HepG2 (cell line): ENCODE measurements at regions not wholly inside any gene's neighbourhood (a gene's known extent, or its start where the extent isn't known, plus 50 kb on each side); places are given as distances from the start of the nearest gene placed in this dataset.

Experiments used
- ATAC-seq: fragments of 200-7000 bp; cut with Tn5 transposase; 3 replicates; pipeline ENCODE4 v1.9.1; 2020; ENCODE audit warnings: mild to moderate bottlenecking, moderate library complexity
- BruUV-seq: library from RNA; stranded (reverse); fragments of 400-500 nt; replicated peaks from 2 replicates; lab custom pipeline; 2021; lab: Mats Ljungman, UMichigan
- CTCF ChIA-PET: fragments of 300-600 bp; formaldehyde crosslinking; extraction: SDS; loops from one replicate; lab custom pipeline; 2021; ENCODE audit warnings: low total read pairs, inconsistent platforms, low intra/inter-chr PET ratio; lab: Yijun Ruan, JAX
- POLR2A ChIA-PET: fragments of 350-600 bp; sonication (Branson Sonifier 250); formaldehyde crosslinking; loops from one replicate; lab custom pipeline; 2020; ENCODE audit warnings: antibody characterized with exemption, inconsistent platforms; lab: Yijun Ruan, JAX
- DNase-seq: peaks from one replicate; pipeline ENCODE4 v3.0.0-alpha.2; 2015; ENCODE audit warnings: low spot score
- FAIRE-seq: peaks from 3 replicates; lab custom pipeline; 2011; peaks lifted over from hg19 to GRCh38; lab: Jason Lieb, UNC
- H2AFZ ChIP-seq: one replicate; pipeline ENCODE4 v1.6.1; 2011; ENCODE audit warnings: low read length, inconsistent platforms
- H3K27ac ChIP-seq: fragments of 300-600 bp; 3 replicates; pipeline ENCODE4 v1.8.0; 2011; ENCODE audit warnings: mixed run types, mild to moderate bottlenecking, mixed read lengths, low read length, inconsistent platforms; ENCODE audit not compliant: insufficient read depth; ENCODE audit errors: extremely low read length
- H3K27me3 ChIP-seq, 2 experiments: fragments of 200-600 bp in 1 of 2; 2 replicates in 1 of 2; 3 replicates in 1 of 2; pipeline versions ENCODE4 v1.6.0 to v1.8.0; 2011; ENCODE audit warnings: low read length in 2 of 2, mild to moderate bottlenecking in 2 of 2, moderate library complexity in 2 of 2, inconsistent platforms in 1 of 2; ENCODE audit not compliant: insufficient read depth in 2 of 2, control insufficient read depth in 1 of 2
- H3K36me3 ChIP-seq, 2 experiments: fragments of 200-600 bp in 1 of 2; replicated peaks in 1 of 2; 2 replicates in 1 of 2; 3 replicates in 1 of 2; pipeline versions ENCODE4 v1.5.1 to v1.8.0; 2011; ENCODE audit warnings: low read length in 2 of 2, inconsistent platforms in 1 of 2; ENCODE audit not compliant: insufficient read depth in 2 of 2, control insufficient read depth in 1 of 2
- H3K4me1 ChIP-seq: 2 replicates; pipeline ENCODE4 v1.5.1; 2012; ENCODE audit warnings: low read length, inconsistent platforms; ENCODE audit not compliant: insufficient read depth
- H3K4me2 ChIP-seq: 2 replicates; pipeline ENCODE4 v1.6.0; 2011; ENCODE audit warnings: low read depth, low read length, inconsistent platforms
- H3K4me3 ChIP-seq, 3 experiments: fragments of 200-600 bp in 1 of 3; sonication (generic), shearing (Covaris generic) in 1 of 3; replicated peaks in 1 of 3; 2 replicates each; pipeline ENCODE4 v1.5.1; 2011 to 2016; ENCODE audit warnings: low read length in 3 of 3, inconsistent platforms in 2 of 3, low read depth in 2 of 3, mild to moderate bottlenecking in 2 of 3, control low read depth in 1 of 3, mixed read lengths in 1 of 3; ENCODE audit not compliant: insufficient read depth in 1 of 3
- H3K79me2 ChIP-seq: one replicate; pipeline ENCODE4 v1.6.1; 2011; ENCODE audit warnings: low read length, inconsistent platforms; ENCODE audit not compliant: insufficient read depth
- H3K9ac ChIP-seq: 2 replicates; pipeline ENCODE4 v1.6.0; 2011; ENCODE audit warnings: mild to moderate bottlenecking, low read depth, low read length, inconsistent platforms; ENCODE audit not compliant: insufficient read depth
- H3K9me3 ChIP-seq: 2 replicates; pipeline ENCODE4 v1.5.1; 2012; ENCODE audit warnings: mild to moderate bottlenecking, low read length
- H4K20me1 ChIP-seq: 2 replicates; pipeline ENCODE4 v1.6.0; 2011; ENCODE audit warnings: inconsistent platforms, mild to moderate bottlenecking, low read length, moderate library complexity; ENCODE audit not compliant: insufficient read depth
- ATF7 ChIP-seq, 2 experiments: fragments of 450-650 bp in 1 of 2; sonication (generic) in 1 of 2; formaldehyde crosslinking in 1 of 2; IDR thresholded peaks; 2 replicates each; pipeline versions ENCODE4 v1.4.0 to v1.6.1; 2016 to 2020; ENCODE audit warnings: antibody characterized with exemption in 1 of 2, mild to moderate bottlenecking in 1 of 2, missing genetic modification reagents in 1 of 2
- DNMT1 ChIP-seq: sonication (generic); formaldehyde crosslinking; IDR thresholded peaks from 2 replicates; pipeline ENCODE4 v1.5.1; 2020; ENCODE audit warnings: mild to moderate bottlenecking, missing genetic modification reagents
- KLF12 ChIP-seq: sonication (generic); formaldehyde crosslinking; IDR thresholded peaks from 2 replicates; pipeline ENCODE4 v1.4.0; 2020; ENCODE audit warnings: missing genetic modification reagents, borderline replicate concordance
- KMT2A ChIP-seq: sonication (generic); formaldehyde crosslinking; IDR thresholded peaks from 2 replicates; pipeline ENCODE4 v1.4.0; 2020; ENCODE audit warnings: missing genetic modification reagents
- MEIS1 ChIP-seq: sonication (generic); formaldehyde crosslinking; IDR thresholded peaks from 2 replicates; pipeline ENCODE4 v1.9.0; 2021; ENCODE audit warnings: mild to moderate bottlenecking, missing genetic modification reagents, moderate library complexity, borderline replicate concordance
- NFKB2 ChIP-seq: sonication (generic); formaldehyde crosslinking; IDR thresholded peaks from 2 replicates; pipeline ENCODE4 v1.4.0; 2020; ENCODE audit warnings: missing genetic modification reagents, borderline replicate concordance
- POLR2AphosphoS5 ChIP-seq: IDR thresholded peaks from 2 replicates; pipeline ENCODE4 v1.6.1; 2012; ENCODE audit warnings: low read depth, low read length
- RBM39 ChIP-seq: fragments of 200-400 bp; formaldehyde crosslinking; IDR thresholded peaks from one replicate; pipeline ENCODE4 v1.6.1; 2018; ENCODE audit warnings: antibody characterized with exemption, mild to moderate bottlenecking, low read depth, low read length; ENCODE audit not compliant: poor library complexity, severe bottlenecking
- RNF2 ChIP-seq: fragments of 450-650 bp; conservative IDR thresholded peaks from 2 replicates; pipeline ENCODE4 v1.6.1; 2016; ENCODE audit warnings: low read depth
- THAP11 ChIP-seq: IDR thresholded peaks from 2 replicates; pipeline ENCODE4 v1.6.1; 2016; ENCODE audit warnings: missing biosample characterization, missing genetic modification reagents
- ZFP37 ChIP-seq: sonication (generic); formaldehyde crosslinking; IDR thresholded peaks from 2 replicates; pipeline ENCODE4 v1.4.0; 2020; ENCODE audit warnings: missing genetic modification reagents, borderline replicate concordance
- ZNF12 ChIP-seq: sonication (generic); formaldehyde crosslinking; IDR thresholded peaks from 2 replicates; pipeline ENCODE4 v1.5.0; 2020; ENCODE audit warnings: missing genetic modification reagents
- ZNF160 ChIP-seq: sonication (generic); formaldehyde crosslinking; IDR thresholded peaks from 2 replicates; pipeline ENCODE4 v1.8.0; 2022; ENCODE audit warnings: mild to moderate bottlenecking, inconsistent platforms, missing genetic modification reagents
- ZNF30 ChIP-seq: sonication (generic); formaldehyde crosslinking; IDR thresholded peaks from 2 replicates; pipeline ENCODE4 v1.5.0; 2020; ENCODE audit warnings: mild to moderate bottlenecking, missing genetic modification reagents
- ZNF432 ChIP-seq: sonication (generic); formaldehyde crosslinking; IDR thresholded peaks from 2 replicates; pipeline ENCODE4 v1.5.0; 2020; ENCODE audit warnings: missing genetic modification reagents, mild to moderate bottlenecking, borderline replicate concordance
- WGBS: methylation state at CpG from one replicate; pipeline ENCODE4 v1.1.6; 2017; ENCODE audit warnings: low lambda C conversion rate; 5-methylcytosine and 5-hydroxymethylcytosine counted together
- in situ Hi-C: cut with HindIII; loops from 2 replicates; pipeline ENCODE4 v1.10.0; 2017; ENCODE audit warnings: low pct_unique_long_range_greater_than_20kb; ENCODE audit not compliant: extremely low pct_ligation_motif_present
- intact Hi-C: fragments of 100-400 bp; cut with micrococcal nuclease; formaldehyde crosslinking; loops from one replicate; pipeline ENCODE4 v1.10.0; 2022; ENCODE audit not compliant: unreplicated experiment
- TF ChIP-seq, protein P1 (sequence below): sonication (generic); formaldehyde crosslinking; IDR thresholded peaks from 2 replicates; pipeline ENCODE4 v1.4.0; 2020; ENCODE audit warnings: missing genetic modification reagents
- TF ChIP-seq, protein P2 (sequence below): sonication (generic); formaldehyde crosslinking; IDR thresholded peaks from 2 replicates; pipeline ENCODE4 v1.9.0; 2022; ENCODE audit warnings: low read depth, missing genetic modification reagents
- TF ChIP-seq, protein P3 (sequence below): sonication (generic); formaldehyde crosslinking; IDR thresholded peaks from 2 replicates; pipeline ENCODE4 v1.4.0; 2020; ENCODE audit warnings: missing genetic modification reagents
- TF ChIP-seq, protein P4 (sequence below): sonication (generic); formaldehyde crosslinking; IDR thresholded peaks from 2 replicates; pipeline ENCODE4 v1.4.0; 2020; ENCODE audit warnings: mild to moderate bottlenecking, missing genetic modification reagents
- TF ChIP-seq, protein P5 (sequence below): sonication (generic); formaldehyde crosslinking; IDR thresholded peaks from 2 replicates; pipeline ENCODE4 v1.8.0; 2022; ENCODE audit warnings: missing genetic modification reagents, mild to moderate bottlenecking, inconsistent platforms, borderline replicate concordance

DNA sequence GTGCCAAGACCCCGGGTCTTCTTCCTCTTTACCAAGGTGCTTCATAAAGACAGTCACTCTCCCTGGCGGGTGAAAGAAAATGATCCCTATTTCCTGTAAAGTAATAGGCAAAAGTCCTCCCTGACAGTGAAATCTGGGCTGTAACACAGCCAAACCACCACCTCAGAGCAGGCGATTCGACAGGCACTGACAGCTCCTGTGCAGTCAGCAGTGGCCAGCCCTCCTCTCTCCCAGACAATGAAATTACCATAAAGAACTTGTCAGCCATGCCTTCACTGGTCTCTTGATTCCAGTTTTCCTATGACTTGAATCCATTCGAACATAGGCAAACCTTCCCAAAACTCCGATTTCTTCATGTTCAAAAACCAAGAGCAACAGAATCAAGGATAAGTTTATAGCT is 492.2 kb upstream of the DAB1 start:
- Histone ChIP-seq H2AFZ (no peak overlapping the region), H3K4me2 (no peak overlapping the region), H3K36me3 (no peaks in the 10 kb centered on the region), H3K79me2 (no peaks in the 10 kb centered on the region), H3K27me3 (no peaks in the 10 kb centered on the region), H3K4me3 (no peak overlapping the region), H4K20me1 (no peaks in the 10 kb centered on the region), H3K9me3 (no peaks in the 10 kb centered on the region), H3K4me1 (no peaks in the 10 kb centered on the region), H3K27ac (no peak overlapping the region), H3K9ac (no peak overlapping the region)
- DNase-seq (no peak), ATAC-seq (no peak), FAIRE-seq (no peak)
- WGBS = 21% methylated on average over 4 of the region's 6 CpGs
- TF ChIP-seq THAP11 (CRISPR knock-in tag) (no peak), ZNF30 (no peak), MEIS1 (CRISPR knock-in tag) (no peak), RNF2 (no peak), NFKB2 (CRISPR knock-in tag) (no peak), ZNF12 (no peak), POLR2AphosphoS5 (no peak), ZNF160 (no peak), ATF7 (IDR thresholded peaks at IDR 0.05) (no peak), ATF7 (CRISPR knock-in tag; IDR thresholded peaks at IDR 0.05) (no peak), ZFP37 (CRISPR knock-in tag) (no peak), ZNF432 (CRISPR knock-in tag) (no peak), KMT2A (no peak), RBM39 (no peak), DNMT1 (no peak), KLF12 (CRISPR knock-in tag) (no peak)
- TF ChIP-seq, protein P1, sequence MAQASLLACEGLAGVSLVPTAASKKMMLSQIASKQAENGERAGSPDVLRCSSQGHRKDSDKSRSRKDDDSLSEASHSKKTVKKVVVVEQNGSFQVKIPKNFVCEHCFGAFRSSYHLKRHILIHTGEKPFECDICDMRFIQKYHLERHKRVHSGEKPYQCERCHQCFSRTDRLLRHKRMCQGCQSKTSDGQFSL (CRISPR knock-in tag) = no peak
- TF ChIP-seq, protein P2, sequence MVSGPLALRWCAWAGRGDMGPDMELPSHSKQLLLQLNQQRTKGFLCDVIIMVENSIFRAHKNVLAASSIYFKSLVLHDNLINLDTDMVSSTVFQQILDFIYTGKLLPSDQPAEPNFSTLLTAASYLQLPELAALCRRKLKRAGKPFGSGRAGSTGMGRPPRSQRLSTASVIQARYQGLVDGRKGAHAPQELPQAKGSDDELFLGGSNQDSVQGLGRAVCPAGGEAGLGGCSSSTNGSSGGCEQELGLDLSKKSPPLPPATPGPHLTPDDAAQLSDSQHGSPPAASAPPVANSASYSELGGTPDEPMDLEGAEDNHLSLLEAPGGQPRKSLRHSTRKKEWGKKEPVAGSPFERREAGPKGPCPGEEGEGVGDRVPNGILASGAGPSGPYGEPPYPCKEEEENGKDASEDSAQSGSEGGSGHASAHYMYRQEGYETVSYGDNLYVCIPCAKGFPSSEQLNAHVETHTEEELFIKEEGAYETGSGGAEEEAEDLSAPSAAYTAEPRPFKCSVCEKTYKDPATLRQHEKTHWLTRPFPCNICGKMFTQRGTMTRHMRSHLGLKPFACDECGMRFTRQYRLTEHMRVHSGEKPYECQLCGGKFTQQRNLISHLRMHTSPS = no peak
- TF ChIP-seq, protein P3, sequence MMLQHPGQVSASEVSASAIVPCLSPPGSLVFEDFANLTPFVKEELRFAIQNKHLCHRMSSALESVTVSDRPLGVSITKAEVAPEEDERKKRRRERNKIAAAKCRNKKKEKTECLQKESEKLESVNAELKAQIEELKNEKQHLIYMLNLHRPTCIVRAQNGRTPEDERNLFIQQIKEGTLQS = no peak
- TF ChIP-seq, protein P4, sequence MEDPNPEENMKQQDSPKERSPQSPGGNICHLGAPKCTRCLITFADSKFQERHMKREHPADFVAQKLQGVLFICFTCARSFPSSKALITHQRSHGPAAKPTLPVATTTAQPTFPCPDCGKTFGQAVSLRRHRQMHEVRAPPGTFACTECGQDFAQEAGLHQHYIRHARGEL (CRISPR knock-in tag) = no peak
- TF ChIP-seq, protein P5, sequence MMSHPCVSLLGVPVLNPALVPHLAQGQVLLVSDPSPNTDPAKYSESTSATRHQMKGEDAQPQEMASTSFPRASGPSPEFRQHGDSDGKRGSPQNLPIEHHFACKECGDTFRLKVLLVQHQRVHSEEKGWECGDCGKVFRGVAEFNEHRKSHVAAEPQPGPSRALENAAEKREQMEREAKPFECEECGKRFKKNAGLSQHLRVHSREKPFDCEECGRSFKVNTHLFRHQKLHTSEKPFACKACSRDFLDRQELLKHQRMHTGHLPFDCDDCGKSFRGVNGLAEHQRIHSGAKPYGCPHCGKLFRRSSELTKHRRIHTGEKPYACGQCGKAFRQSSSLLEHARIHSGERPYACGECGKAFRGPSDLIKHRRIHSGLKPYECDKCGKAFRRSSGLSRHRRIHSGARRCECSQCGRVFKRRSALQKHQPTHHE (CRISPR knock-in tag) = no peak
- in situ Hi-C loops (no loop called here), intact Hi-C loops (no loop called here)
- ChIA-PET POLR2A (no interaction called here), CTCF (no interaction called here)
- BruUV-seq = no TSS peak
